ENCODE measurements at regions not wholly inside any gene's neighbourhood (a gene's known extent, or its start where the extent isn't known, plus 50 kb on each side); places are given as distances from the start of the nearest gene placed in this dataset.

- no peak for DNase-seq
Measured at GRCh38 chr7:110084181-110084807, 1006.6 kb upstream of the LRRN3 start.

- peak; percentile 6 for DNase-seq
Measured at GRCh38 chr7:110090110-110090820, 1000.7 kb upstream of the LRRN3 start.

GRCh38 chr7:110095372-110096052, 995.4 kb upstream of the LRRN3 start:
- DNase-seq = no peak

GRCh38 chr7:110104243-110104642, 986.7 kb upstream of the LRRN3 start:
- DNase-seq = no peak

GRCh38 chr7:110105307-110105706, 985.6 kb upstream of the LRRN3 start:
- no peak for DNase-seq

- no peak for DNase-seq
Measured at GRCh38 chr7:110105840-110106239, 985.1 kb upstream of the LRRN3 start.

- no peak for DNase-seq
Measured at GRCh38 chr7:110119883-110120581, 970.9 kb upstream of the LRRN3 start.

GRCh38 chr7:110129159-110129558, 961.8 kb upstream of the LRRN3 start:
- no peak for DNase-seq

GRCh38 chr7:110130669-110131068, 960.3 kb upstream of the LRRN3 start:
- DNase-seq = no peak

- DNase-seq = no peak
Measured at GRCh38 chr7:110131344-110131743, 959.6 kb upstream of the LRRN3 start.

GRCh38 chr7:110139056-110139455, 951.9 kb upstream of the LRRN3 start:
- no peak for DNase-seq

- DNase-seq = no peak
Measured at GRCh38 chr7:110142939-110143526, 947.9 kb upstream of the LRRN3 start.

- no peak for DNase-seq
Measured at GRCh38 chr7:110144599-110144998, 946.3 kb upstream of the LRRN3 start.

GRCh38 chr7:110148054-110148453, 942.9 kb upstream of the LRRN3 start:
- DNase-seq = no peak

GRCh38 chr7:110153222-110153621, 937.7 kb upstream of the LRRN3 start:
- DNase-seq = no peak

- no peak for DNase-seq
Measured at GRCh38 chr7:110156511-110156910, 934.4 kb upstream of the LRRN3 start.

- no peak for DNase-seq
Measured at GRCh38 chr7:110157631-110158362, 933.1 kb upstream of the LRRN3 start.

GRCh38 chr7:110168010-110168409, 922.9 kb upstream of the LRRN3 start:
- DNase-seq = no peak

- DNase-seq = no peak
Measured at GRCh38 chr7:110170841-110171240, 920.1 kb upstream of the LRRN3 start.

GRCh38 chr7:110177463-110177862, 913.5 kb upstream of the LRRN3 start:
- DNase-seq = no peak

GRCh38 chr7:110179037-110179436, 911.9 kb upstream of the LRRN3 start:
- DNase-seq = no peak

- DNase-seq = no peak
Measured at GRCh38 chr7:110181768-110182167, 909.2 kb upstream of the LRRN3 start.
